ENCODE measurements at regions not wholly inside any gene's neighbourhood (a gene's known extent, or its start where the extent isn't known, plus 50 kb on each side); places are given as distances from the start of the nearest gene placed in this dataset.
"Not testable (repeated sequence)": the region's sequence is repeated elsewhere in the genome, so short reads cannot be mapped to it uniquely, and the experiment has no call there.

GRCh38 chr10:129199826-129200225 is 267.2 kb upstream of the MGMT start:
- no peak for DNase-seq

GRCh38 chr10:129203819-129204218 is 263.2 kb upstream of the MGMT start:
- no peak for DNase-seq

- no peak for DNase-seq
Measured at GRCh38 chr10:129207297-129207696, 259.7 kb upstream of the MGMT start.

DNA sequence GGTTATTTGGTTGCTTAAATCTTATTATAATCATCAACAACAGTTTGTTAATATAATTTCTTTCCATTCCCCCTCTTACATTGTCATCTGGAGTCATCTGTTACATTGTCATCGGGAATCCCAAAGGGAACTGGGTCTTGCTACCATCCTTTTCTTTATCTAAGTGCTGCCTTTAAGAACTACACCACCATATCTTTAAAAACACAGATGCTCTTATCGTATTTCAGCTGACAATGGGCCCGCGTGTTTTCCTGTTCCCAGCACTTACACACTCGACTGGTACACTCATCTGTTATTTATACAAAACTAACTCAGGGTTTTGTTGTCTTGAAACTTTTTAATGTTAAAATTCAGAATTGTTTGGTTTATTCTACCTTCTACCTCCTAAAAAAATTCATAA is 256.2 kb upstream of the MGMT start:
- DNase-seq: no peak

- DNase-seq: no peak
Measured at GRCh38 chr10:129213256-129213655, 253.8 kb upstream of the MGMT start.

GRCh38 chr10:129213996-129214395 is 253.0 kb upstream of the MGMT start:
- not testable (repeated sequence) for DNase-seq

GRCh38 chr10:129219364-129219763 is 247.7 kb upstream of the MGMT start:
- no peak for DNase-seq

DNA sequence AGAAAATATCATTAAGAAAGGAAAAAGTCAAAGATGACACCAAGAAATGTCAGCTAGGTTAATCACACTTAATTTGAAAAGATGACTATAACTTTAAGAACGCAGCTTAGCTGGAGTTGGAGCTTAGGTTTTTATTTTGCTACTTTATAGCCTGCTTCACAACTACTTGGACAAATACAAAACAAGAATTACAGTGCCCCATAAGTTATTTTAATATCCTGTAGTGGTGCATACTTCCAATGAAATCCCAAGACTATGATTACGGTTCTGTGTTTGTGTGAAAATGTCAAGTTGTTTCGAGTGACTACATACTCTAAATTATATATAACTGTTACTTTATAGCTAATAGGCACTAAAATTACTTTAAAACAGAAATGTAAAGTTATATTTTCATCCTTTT is 244.6 kb upstream of the MGMT start:
- no peak for DNase-seq

DNA sequence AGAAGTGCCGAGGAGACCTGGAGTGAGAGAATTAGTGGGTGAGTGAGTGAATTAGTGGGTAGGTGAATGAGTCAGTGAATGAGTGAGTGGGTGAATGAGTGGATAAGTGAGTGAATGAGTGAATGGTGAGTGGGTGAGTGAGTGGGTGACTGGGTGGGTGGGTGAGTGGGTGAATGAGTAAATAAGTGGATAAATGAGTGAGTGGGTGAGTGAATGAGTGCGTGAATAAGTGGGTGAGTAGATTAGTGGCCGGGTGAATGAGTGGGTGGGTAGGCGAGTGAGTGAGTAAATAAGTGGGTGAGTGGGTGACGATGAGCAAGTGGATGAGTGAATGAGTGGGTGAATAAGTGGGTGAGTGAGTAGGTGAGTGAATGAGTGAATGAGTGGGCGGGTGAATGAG is 243.7 kb upstream of the MGMT start:
- no peak for DNase-seq

DNA sequence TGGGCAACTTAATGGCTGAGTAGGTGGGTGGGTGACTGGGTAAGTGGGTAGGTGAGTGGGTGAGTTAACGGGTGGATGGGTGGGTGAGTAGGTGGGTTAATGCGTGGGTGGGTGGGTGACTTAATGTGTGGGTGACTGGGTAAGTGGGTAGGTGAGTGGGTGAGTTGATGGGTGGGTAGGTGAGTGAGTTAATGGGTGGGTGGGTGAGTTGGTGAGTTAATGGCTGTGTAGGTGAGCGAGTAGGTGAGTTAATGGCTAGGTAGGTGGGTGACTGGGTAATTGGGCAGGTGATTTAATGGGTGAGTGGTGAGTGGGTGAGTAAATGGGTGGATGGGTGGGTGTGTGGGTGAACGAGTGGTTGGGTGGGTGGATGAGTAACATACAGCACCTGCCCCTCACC is 243.0 kb upstream of the MGMT start:
- DNase-seq: no peak

- DNase-seq: no peak
Measured at GRCh38 chr10:129231821-129232220, 235.2 kb upstream of the MGMT start.

DNA sequence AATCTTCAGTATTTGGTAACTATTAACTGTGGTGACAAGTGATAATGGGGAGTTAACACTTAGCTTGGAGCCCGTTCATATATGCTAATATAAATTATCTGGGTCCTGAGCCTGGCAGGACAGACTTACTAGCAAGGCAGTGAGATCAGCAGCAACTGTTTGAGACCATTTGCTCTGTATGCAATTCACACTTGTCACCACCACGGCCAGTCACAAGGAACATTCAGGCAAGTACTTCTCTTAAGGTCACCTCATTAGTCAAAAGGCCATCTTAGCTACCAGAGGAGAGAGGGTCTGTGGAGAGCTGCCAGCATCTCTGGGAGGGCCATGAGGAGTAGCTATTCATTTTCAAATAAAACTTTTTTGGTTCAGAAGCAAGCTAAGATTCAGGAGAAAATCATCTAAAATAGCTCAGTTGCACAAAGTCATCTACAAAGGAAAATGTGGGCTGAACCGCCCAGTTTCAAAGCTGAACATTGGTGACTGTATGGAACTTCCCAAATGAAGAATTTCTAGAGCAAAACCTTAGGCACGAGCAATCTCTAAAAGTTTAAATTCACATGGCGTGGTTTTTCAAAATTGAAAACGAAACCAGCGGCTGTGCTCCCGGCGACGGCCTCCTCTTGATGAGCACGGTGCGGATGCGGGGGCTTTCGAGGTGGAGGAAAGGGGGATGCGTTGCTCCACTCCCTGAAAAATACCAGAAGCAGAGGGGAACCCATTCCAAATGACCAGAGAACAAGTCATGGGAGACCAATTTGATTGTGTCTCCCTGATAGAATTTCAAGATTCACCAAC is 233.5 kb upstream of the MGMT start:
- no peak for DNase-seq

- no peak for DNase-seq
Measured at GRCh38 chr10:129236274-129236691, 230.8 kb upstream of the MGMT start.

GRCh38 chr10:129241461-129241860 is 225.6 kb upstream of the MGMT start:
- DNase-seq: no peak

DNA sequence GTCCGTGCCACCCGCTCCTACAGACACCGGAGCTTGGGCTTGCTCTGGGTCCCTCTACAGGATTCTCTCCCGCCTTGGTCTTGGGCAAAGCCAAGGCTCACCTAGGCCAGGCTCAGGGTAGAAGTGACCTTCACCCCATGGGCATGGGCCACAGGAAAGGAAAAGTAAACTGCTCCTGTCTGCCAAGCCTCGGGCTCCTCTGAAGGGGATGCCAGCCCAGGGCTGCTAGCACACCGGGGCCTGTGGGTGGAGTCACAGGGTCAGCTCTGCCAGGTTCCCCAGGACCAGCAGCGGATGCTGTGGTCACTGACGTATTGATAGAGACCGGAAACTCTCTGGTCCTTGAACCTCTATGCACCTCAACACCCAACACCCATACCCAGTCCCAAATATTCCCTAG is 222.7 kb upstream of the MGMT start:
- no peak for DNase-seq

DNA sequence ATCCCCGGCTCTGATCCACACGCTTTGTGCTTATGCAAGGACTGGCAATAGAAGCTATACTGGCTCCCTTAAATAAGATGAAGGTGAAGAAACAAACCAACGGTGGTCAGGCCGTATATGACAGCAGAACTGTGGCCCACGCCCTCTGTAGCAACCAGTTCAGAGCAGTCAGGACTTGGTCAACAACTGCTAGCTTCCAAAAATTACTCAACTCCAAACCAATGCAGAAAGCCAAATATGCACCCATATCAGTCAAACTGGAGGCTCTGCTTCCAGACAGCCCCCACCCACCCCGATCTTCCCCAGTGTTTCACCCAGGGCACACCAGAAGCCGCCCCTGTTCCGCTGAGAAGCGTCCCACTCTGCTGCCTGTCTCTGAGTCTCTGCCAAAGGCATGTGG is 222.3 kb upstream of the MGMT start:
- no peak for DNase-seq

- DNase-seq: no peak
Measured at GRCh38 chr10:129253161-129253864, 213.7 kb upstream of the MGMT start.

- no peak for DNase-seq
Measured at GRCh38 chr10:129253865-129254179, 213.2 kb upstream of the MGMT start.

DNA sequence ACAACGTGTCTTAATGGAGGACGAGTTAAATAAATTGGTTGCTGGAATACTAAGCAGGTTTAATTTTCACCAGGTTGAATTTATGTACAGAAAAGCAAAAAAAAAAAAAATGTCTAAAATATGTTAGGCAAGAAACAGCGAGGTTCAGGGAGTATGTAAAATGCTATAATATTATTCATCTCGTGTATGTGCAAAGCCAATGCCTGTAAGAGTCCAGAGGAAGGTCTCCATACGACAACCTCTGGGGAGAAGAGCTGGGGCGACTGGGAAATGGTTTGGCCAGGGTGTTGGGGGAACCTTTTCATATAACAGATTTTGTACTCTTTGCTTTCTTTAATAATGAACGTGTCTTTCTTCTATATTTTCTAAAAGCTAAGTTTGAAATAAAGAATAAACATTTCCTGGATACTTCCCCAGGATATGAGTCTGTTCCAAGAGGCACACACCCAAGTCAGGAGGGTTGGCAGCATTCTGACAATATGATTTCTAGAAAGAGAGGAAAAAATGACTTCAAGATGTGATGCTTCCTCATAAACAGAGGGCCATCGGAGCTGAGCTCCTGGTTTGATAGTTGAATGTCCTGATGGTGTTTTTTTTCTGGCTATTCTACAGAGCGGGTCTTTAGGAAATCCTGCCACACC is 208.6 kb upstream of the MGMT start:
- no peak for DNase-seq

GRCh38 chr10:129259128-129259815 is 207.8 kb upstream of the MGMT start:
- DNase-seq: no peak

- no peak for DNase-seq
Measured at GRCh38 chr10:129272176-129272575, 194.9 kb upstream of the MGMT start.

GRCh38 chr10:129272866-129273650 is 194.0 kb upstream of the MGMT start:
- DNase-seq: no peak

GRCh38 chr10:129273860-129274259 is 193.2 kb upstream of the MGMT start:
- no peak for DNase-seq

All from NCI-H526 treated with DMSO at 0.1 percent for 48 hours (cell line).